IMR-90 (cell line): ENCODE measurements at regions not wholly inside any gene's neighbourhood (a gene's known extent, or its start where the extent isn't known, plus 50 kb on each side); places are given as distances from the start of the nearest gene placed in this dataset.

Experiments
- ATAC-seq: fragments of 200-7000 bp; cut with Tn5 transposase; 2 replicates; pipeline ENCODE4 v1.9.1; 2020; ENCODE audit warnings: low read depth, mild to moderate bottlenecking, moderate library complexity
- BruUV-seq: library from RNA; stranded (reverse); fragments of 400-500 nt; replicated peaks from 2 replicates; lab custom pipeline; 2021; lab: Mats Ljungman, UMichigan
- CTCF ChIA-PET: fragments of 300-600 bp; formaldehyde crosslinking; extraction: SDS; loops from one replicate; lab custom pipeline; 2021; ENCODE audit warnings: antibody characterized with exemption; lab: Yijun Ruan, JAX
- POLR2A ChIA-PET: fragments of 300-600 bp; sonication (Branson Sonifier 250); formaldehyde crosslinking; loops from one replicate; lab custom pipeline; 2022; ENCODE audit warnings: antibody characterized with exemption; ENCODE audit not compliant: unreplicated experiment; lab: Charles Lee
- DNase-seq: peaks from one replicate; pipeline ENCODE4 v3.0.0; 2013
- H2AFZ ChIP-seq: replicated peaks from 2 replicates; pipeline ENCODE3; 2013; ENCODE audit warnings: low read length, mild to moderate bottlenecking; ENCODE audit not compliant: poor library complexity
- H2AK5ac ChIP-seq: 2 replicates; pipeline ENCODE4 v1.6.1; 2013; ENCODE audit warnings: low read depth, low read length, inconsistent platforms
- H2AK9ac ChIP-seq: replicated peaks from 2 replicates; pipeline ENCODE3; 2013; ENCODE audit warnings: mild to moderate bottlenecking, low read depth, low read length, moderate library complexity; ENCODE audit not compliant: poor library complexity
- H2BK120ac ChIP-seq: 2 replicates; pipeline ENCODE4 v1.6.1; 2013; ENCODE audit warnings: low read depth, low read length, inconsistent platforms
- H2BK15ac ChIP-seq: 3 replicates; pipeline ENCODE4 v1.6.1; 2013; ENCODE audit warnings: low read depth, low read length, inconsistent platforms
- H2BK20ac ChIP-seq: 2 replicates; pipeline ENCODE4 v1.6.1; 2013; ENCODE audit warnings: low read depth, mild to moderate bottlenecking, inconsistent platforms, low read length, moderate library complexity
- H2BK5ac ChIP-seq: 2 replicates; pipeline ENCODE4 v1.6.1; 2013; ENCODE audit warnings: mild to moderate bottlenecking, low read depth, low read length, inconsistent platforms; ENCODE audit not compliant: poor library complexity, severe bottlenecking
- H3K14ac ChIP-seq: replicated peaks from 2 replicates; pipeline ENCODE4 v1.6.1; 2013; ENCODE audit warnings: low read depth, low read length, inconsistent platforms
- H3K18ac ChIP-seq: 2 replicates; pipeline ENCODE4 v1.6.1; 2013; ENCODE audit warnings: low read depth, low read length, control low read depth
- H3K23ac ChIP-seq: 2 replicates; pipeline ENCODE4 v1.6.1; 2013; ENCODE audit warnings: low read depth, low read length, inconsistent platforms
- H3K27ac ChIP-seq: 2 replicates; pipeline ENCODE4 v1.5.1; 2013; ENCODE audit warnings: mild to moderate bottlenecking, control low read depth, low read length; ENCODE audit not compliant: insufficient read depth
- H3K27me3 ChIP-seq: 2 replicates; pipeline ENCODE4 v1.6.1; 2013; ENCODE audit warnings: low read length; ENCODE audit not compliant: control insufficient read depth, insufficient read depth
- H3K36me3 ChIP-seq: 2 replicates; pipeline ENCODE4 v1.6.1; 2013; ENCODE audit warnings: low read length, mixed read lengths; ENCODE audit not compliant: control insufficient read depth, insufficient read depth
- H3K4ac ChIP-seq: 2 replicates; pipeline ENCODE4 v1.6.1; 2013; ENCODE audit warnings: low read depth, low read length, inconsistent platforms
- H3K4me1 ChIP-seq: 2 replicates; pipeline ENCODE4 v1.6.1; 2013; ENCODE audit warnings: low read length, mixed read lengths; ENCODE audit not compliant: control insufficient read depth, insufficient read depth
- H3K4me2 ChIP-seq: 2 replicates; pipeline ENCODE4 v1.6.1; 2013; ENCODE audit warnings: low read depth, mild to moderate bottlenecking, control low read depth, low read length, moderate library complexity
- H3K4me3 ChIP-seq: 2 replicates; pipeline ENCODE4 v1.5.1; 2013; ENCODE audit warnings: low read depth, mild to moderate bottlenecking, control low read depth, low read length, moderate library complexity; ENCODE audit not compliant: insufficient read depth
- H3K56ac ChIP-seq: 2 replicates; pipeline ENCODE4 v1.6.1; 2013; ENCODE audit warnings: low read length, inconsistent platforms; ENCODE audit not compliant: insufficient read depth; ENCODE audit errors: extremely low read depth
- H3K79me1 ChIP-seq, 2 experiments: 2 replicates each; pipeline ENCODE4 v1.6.1; 2013; ENCODE audit warnings: low read length in 2 of 2, inconsistent platforms in 1 of 2, low read depth in 1 of 2
- H3K9ac ChIP-seq: 2 replicates; pipeline ENCODE4 v1.6.1; 2013; ENCODE audit warnings: low read depth, low read length, control low read depth
- H3K9me1 ChIP-seq: 2 replicates; pipeline ENCODE4 v1.6.1; 2013; ENCODE audit warnings: low read length, inconsistent platforms; ENCODE audit not compliant: insufficient read depth
- H3K9me3 ChIP-seq: 2 replicates; pipeline ENCODE4 v1.6.1; 2013; ENCODE audit warnings: low read length; ENCODE audit not compliant: control insufficient read depth, insufficient read depth
- H4K20me1 ChIP-seq: 2 replicates; pipeline ENCODE4 v1.6.1; 2013; ENCODE audit warnings: low read length, inconsistent platforms; ENCODE audit not compliant: insufficient read depth
- H4K5ac ChIP-seq: 2 replicates; pipeline ENCODE4 v1.6.1; 2013; ENCODE audit warnings: mild to moderate bottlenecking, low read depth, low read length, control low read depth
- H4K8ac ChIP-seq, 2 experiments: 2 replicates each; pipeline ENCODE4 v1.6.1; 2013; ENCODE audit warnings: low read depth in 2 of 2, low read length in 2 of 2, control low read depth in 1 of 2, inconsistent platforms in 1 of 2
- H4K91ac ChIP-seq: 2 replicates; pipeline ENCODE4 v1.6.1; 2013; ENCODE audit warnings: low read depth, low read length, inconsistent platforms; ENCODE audit not compliant: insufficient read depth
- FOS ChIP-seq: fragments of 150-350 bp; IDR thresholded peaks from 2 replicates; pipeline ENCODE4 v1.6.1; 2016; ENCODE audit warnings: low read depth, low read length
- MAFK ChIP-seq: IDR thresholded peaks from 2 replicates; pipeline ENCODE4 v1.6.1; 2012; ENCODE audit warnings: low read depth, low read length, improper control_type of control experiment
- WGBS, 2 experiments: methylation state at CpG; one replicate each; pipeline versions ENCODE4 v1.1.5 to v1.1.7; 2013; ENCODE audit warnings: missing lambda C conversion rate in 2 of 2; ENCODE audit not compliant: insufficient read length in 1 of 2; ENCODE audit errors: extremely low coverage in 2 of 2; 5-methylcytosine and 5-hydroxymethylcytosine counted together
- dilution Hi-C: fragments of 300-500 bp; cut with HindIII; formaldehyde crosslinking; loops from one replicate; pipeline ENCODE4 v1.14.3; 2018; ENCODE audit warnings: low sequenced_read_pairs; ENCODE audit not compliant: unreplicated experiment
- in situ Hi-C: fragments of 300-500 bp; cut with MboI; formaldehyde crosslinking; loops from 3 replicates; pipeline ENCODE4 v1.14.3; 2019; ENCODE audit warnings: low sequenced_read_pairs, inconsistent platforms, mixed read lengths
- intact Hi-C: fragments of 100-400 bp; cut with micrococcal nuclease; formaldehyde crosslinking; loops from 2 replicates; pipeline ENCODE4 v1.10.0; 2022
- TF ChIP-seq, protein P1 (sequence below): fragments of 150-350 bp; IDR thresholded peaks from 2 replicates; pipeline ENCODE4 v1.6.1; 2016; ENCODE audit warnings: low read depth, mild to moderate bottlenecking, low read length, moderate library complexity, borderline replicate concordance

DNA sequence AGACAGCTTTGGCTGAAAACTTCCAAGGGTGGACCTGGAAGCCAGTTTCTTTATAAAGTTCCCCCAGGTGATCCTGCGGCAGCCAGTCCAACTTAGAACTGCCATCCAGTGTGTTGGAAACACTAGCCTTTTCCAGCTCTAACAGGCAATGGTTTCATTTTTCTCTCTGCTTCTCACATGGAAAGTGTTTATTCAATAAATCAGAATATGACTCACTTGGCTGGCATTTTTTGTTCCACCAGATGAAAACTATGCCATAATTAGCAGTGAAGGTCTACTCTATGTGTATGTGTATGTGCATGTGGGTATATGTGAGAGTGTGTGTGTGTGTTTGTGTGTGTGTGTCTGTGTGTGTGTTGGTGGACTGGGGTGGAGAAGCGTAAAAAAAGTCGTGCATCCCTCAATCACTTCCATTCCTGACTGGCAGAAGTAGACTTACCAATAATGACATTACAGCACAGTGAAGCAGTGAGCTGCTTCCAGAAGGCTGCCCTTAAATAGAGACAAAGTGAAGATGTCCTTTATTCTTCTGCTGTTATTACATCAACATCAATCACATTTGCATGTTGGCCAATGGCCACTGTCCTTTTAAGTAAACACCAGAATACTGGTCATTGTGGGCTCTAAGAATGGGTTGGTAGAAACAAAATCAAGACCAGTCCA, 90.9 kb upstream of the SETBP1 start:
- peak overlapping the region; percentile 1; the same call in 1 of the 2 replicates for H3K18ac ChIP-seq
- peak overlapping the region in 1 of 2 experiments; percentile 42; a peak in 1 of 4 replicates for H4K8ac ChIP-seq
- H3K56ac ChIP-seq = no peak overlapping the region
- ChIA-PET POLR2A (no interaction called here), CTCF (no interaction called here)
- peak overlapping the region; percentile 57 for H2BK5ac ChIP-seq
- no peak overlapping the region for H2AFZ ChIP-seq
- no peaks in the 10 kb centered on the region for H3K9me1 ChIP-seq
- H3K4me1 ChIP-seq = peaks cover 5% of the 10 kb centered on the region
- H2BK120ac ChIP-seq = no peak overlapping the region
- in situ Hi-C loops (no loop called here), intact Hi-C loops (no loop called here), dilution Hi-C loops (no loop called here)
- H3K4me2 ChIP-seq = peak overlapping the region; percentile 32; the same call in 1 of the 2 replicates
- no peaks in the 10 kb centered on the region for H4K20me1 ChIP-seq
- no peak overlapping the region for H3K9ac ChIP-seq
- DNase-seq (peak; percentile 74), ATAC-seq (peak; percentile 74)
- H2AK9ac ChIP-seq = no peak overlapping the region
- WGBS, 2 experiments = 50% methylated on average over 1 of the region's 3 CpGs; no CpG with 5 or more reads in 1 of the 2 experiments
- no peak overlapping the region for H4K91ac ChIP-seq
- no peaks in the 10 kb centered on the region for H3K27me3 ChIP-seq
- peak overlapping the region; percentile 45; the same call in 1 of the 2 replicates for H3K4ac ChIP-seq
- H2AK5ac ChIP-seq = peak overlapping the region; percentile 47; the same call in 1 of the 2 replicates
- H4K5ac ChIP-seq = no peak overlapping the region
- 0 out of 3 replicates have a peak overlapping the region, but pooled peaks have one; percentile 50 for H2BK15ac ChIP-seq
- no peak for TF ChIP-seq MAFK
- TF ChIP-seq FOS = peak; percentile 33; the same call in 1 of the 2 replicates
- TF ChIP-seq, protein P1, sequence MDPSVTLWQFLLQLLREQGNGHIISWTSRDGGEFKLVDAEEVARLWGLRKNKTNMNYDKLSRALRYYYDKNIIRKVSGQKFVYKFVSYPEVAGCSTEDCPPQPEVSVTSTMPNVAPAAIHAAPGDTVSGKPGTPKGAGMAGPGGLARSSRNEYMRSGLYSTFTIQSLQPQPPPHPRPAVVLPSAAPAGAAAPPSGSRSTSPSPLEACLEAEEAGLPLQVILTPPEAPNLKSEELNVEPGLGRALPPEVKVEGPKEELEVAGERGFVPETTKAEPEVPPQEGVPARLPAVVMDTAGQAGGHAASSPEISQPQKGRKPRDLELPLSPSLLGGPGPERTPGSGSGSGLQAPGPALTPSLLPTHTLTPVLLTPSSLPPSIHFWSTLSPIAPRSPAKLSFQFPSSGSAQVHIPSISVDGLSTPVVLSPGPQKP = no peak
- no peaks in the 10 kb centered on the region for H3K36me3 ChIP-seq
- H3K27ac ChIP-seq = no peak overlapping the region
- no TSS peak for BruUV-seq
- no peak overlapping the region for H3K4me3 ChIP-seq
- H3K23ac ChIP-seq = no peak overlapping the region
- 0 out of 2 replicates have a peak overlapping the region, but pooled peaks have one; percentile 1 for H3K14ac ChIP-seq
- no peaks in the 10 kb centered on the region for H3K9me3 ChIP-seq
- no peaks in the 10 kb centered on the region for H3K79me1 ChIP-seq
- peak overlapping the region; percentile 26; the same call in 1 of the 2 replicates for H2BK20ac ChIP-seq
